ENCODE measurements at regions not wholly inside any gene's neighbourhood (a gene's known extent, or its start where the extent isn't known, plus 50 kb on each side); places are given as distances from the start of the nearest gene placed in this dataset.

DNA sequence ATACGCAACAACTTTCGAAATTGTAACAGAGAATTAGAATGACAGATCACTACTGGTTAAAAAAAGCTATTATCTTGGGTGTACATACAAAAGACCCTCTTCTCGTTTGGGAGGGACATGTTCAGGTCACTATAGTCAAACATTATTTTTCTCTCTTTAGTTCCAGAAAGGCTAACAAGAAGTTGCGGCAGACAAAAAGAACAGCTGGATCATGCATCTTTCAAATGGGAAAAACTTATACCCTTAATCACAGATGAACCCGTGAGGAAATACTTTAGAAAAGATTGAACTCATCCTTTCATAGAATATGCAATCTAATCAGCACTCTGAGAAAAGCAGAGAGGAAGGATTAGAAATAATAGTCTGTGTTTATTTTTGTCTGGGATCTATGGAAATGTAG, 72.5 kb downstream of the EVX1 start:
- TF ChIP-seq, protein P1, sequence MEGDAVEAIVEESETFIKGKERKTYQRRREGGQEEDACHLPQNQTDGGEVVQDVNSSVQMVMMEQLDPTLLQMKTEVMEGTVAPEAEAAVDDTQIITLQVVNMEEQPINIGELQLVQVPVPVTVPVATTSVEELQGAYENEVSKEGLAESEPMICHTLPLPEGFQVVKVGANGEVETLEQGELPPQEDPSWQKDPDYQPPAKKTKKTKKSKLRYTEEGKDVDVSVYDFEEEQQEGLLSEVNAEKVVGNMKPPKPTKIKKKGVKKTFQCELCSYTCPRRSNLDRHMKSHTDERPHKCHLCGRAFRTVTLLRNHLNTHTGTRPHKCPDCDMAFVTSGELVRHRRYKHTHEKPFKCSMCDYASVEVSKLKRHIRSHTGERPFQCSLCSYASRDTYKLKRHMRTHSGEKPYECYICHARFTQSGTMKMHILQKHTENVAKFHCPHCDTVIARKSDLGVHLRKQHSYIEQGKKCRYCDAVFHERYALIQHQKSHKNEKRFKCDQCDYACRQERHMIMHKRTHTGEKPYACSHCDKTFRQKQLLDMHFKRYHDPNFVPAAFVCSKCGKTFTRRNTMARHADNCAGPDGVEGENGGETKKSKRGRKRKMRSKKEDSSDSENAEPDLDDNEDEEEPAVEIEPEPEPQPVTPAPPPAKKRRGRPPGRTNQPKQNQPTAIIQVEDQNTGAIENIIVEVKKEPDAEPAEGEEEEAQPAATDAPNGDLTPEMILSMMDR (IDR thresholded peaks at IDR 0.05; ENCODE audit: insufficient read depth, low read length), result no peak
- TF ChIP-seq, protein P2, sequence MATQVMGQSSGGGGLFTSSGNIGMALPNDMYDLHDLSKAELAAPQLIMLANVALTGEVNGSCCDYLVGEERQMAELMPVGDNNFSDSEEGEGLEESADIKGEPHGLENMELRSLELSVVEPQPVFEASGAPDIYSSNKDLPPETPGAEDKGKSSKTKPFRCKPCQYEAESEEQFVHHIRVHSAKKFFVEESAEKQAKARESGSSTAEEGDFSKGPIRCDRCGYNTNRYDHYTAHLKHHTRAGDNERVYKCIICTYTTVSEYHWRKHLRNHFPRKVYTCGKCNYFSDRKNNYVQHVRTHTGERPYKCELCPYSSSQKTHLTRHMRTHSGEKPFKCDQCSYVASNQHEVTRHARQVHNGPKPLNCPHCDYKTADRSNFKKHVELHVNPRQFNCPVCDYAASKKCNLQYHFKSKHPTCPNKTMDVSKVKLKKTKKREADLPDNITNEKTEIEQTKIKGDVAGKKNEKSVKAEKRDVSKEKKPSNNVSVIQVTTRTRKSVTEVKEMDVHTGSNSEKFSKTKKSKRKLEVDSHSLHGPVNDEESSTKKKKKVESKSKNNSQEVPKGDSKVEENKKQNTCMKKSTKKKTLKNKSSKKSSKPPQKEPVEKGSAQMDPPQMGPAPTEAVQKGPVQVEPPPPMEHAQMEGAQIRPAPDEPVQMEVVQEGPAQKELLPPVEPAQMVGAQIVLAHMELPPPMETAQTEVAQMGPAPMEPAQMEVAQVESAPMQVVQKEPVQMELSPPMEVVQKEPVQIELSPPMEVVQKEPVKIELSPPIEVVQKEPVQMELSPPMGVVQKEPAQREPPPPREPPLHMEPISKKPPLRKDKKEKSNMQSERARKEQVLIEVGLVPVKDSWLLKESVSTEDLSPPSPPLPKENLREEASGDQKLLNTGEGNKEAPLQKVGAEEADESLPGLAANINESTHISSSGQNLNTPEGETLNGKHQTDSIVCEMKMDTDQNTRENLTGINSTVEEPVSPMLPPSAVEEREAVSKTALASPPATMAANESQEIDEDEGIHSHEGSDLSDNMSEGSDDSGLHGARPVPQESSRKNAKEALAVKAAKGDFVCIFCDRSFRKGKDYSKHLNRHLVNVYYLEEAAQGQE (IDR thresholded peaks at IDR 0.05; ENCODE audit: insufficient replicate concordance, low read depth), result no peak
- no peak for TF ChIP-seq POLR2AphosphoS5 (IDR thresholded peaks at IDR 0.05; ENCODE audit: low read depth)

All from HL-60 (cell line).